ENCODE measurements at regions not wholly inside any gene's neighbourhood (a gene's known extent, or its start where the extent isn't known, plus 50 kb on each side); places are given as distances from the start of the nearest gene placed in this dataset.

DNA sequence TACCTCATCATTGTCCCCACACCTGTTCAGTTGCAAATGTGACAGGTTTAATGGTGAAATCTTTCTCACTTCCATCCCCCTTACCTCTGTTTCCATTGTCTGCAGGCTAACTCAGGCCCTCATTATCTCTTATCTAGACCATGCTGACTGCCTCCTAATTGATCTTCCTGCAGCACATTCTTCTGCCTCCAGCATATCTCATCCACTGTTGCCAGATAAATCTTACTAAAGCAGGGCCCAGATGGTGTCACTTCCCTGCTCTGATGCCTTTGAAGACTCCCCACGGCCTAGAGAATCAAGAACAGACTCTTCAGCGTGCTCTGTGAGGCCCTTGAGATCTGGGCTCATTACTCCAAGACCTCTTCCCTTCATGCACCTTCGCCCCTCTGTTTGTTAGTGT is 230.1 kb downstream of the DUSP10 start:
- no peak overlapping the region for H3K9ac ChIP-seq (ENCODE audit: low read length)

GRCh38 chr1:221514806-221515205 is 227.1 kb downstream of the DUSP10 start:
- Histone ChIP-seq H3F3A (ENCODE audit: insufficient read depth, low read length, poor library complexity, severe bottlenecking) (no peaks in the 10 kb centered on the region), H3K4me2 (ENCODE audit: low read length) (no peak overlapping the region), H4K20me1 (ENCODE audit: insufficient read depth) (no peaks in the 10 kb centered on the region), H3K79me2 (replicated peaks; ENCODE audit: insufficient read depth, low read length) (no peaks in the 10 kb centered on the region), H3K9me3 (ENCODE audit: low read length) (no peaks in the 10 kb centered on the region), H3K27ac (ENCODE audit: low read length) (no peak overlapping the region), H3K9ac (ENCODE audit: low read length) (no peak overlapping the region), H3K4me3 (ENCODE audit: low read length) (no peak overlapping the region), H3K9me2 (ENCODE audit: insufficient read depth, low read length) (no peaks in the 10 kb centered on the region), H3K36me3 (ENCODE audit: insufficient read depth, low read length) (no peaks in the 10 kb centered on the region), H3K27me3 (ENCODE audit: insufficient read depth, low read depth, low read length) (no peaks in the 10 kb centered on the region), H2AFZ (ENCODE audit: low read depth, low read length) (no peak overlapping the region)
- TF ChIP-seq SMC3 (conservative IDR thresholded peaks at IDR 0.05; ENCODE audit: poor library complexity) (no peak), EZH2 (IDR thresholded peaks at IDR 0.05; ENCODE audit: borderline replicate concordance, insufficient read depth, low read length, poor library complexity, severe bottlenecking) (no peak), TAF1 (IDR thresholded peaks at IDR 0.05; ENCODE audit: low read depth) (no peak), CTCF (IDR thresholded peaks at IDR 0.05; ENCODE audit: poor library complexity, severe bottlenecking) (no peak), MXI1 (conservative IDR thresholded peaks at IDR 0.05; ENCODE audit: poor library complexity, severe bottlenecking) (no peak), EP300 (conservative IDR thresholded peaks at IDR 0.05; ENCODE audit: poor library complexity, severe bottlenecking) (no peak)

More for the DNA sequence above, 230.1 kb downstream of the DUSP10 start:
- no peaks in the 10 kb centered on the region for H3K79me2 ChIP-seq (replicated peaks; ENCODE audit: insufficient read depth, low read length)
- H3K36me3 ChIP-seq (ENCODE audit: insufficient read depth, low read length) = no peaks in the 10 kb centered on the region
- TF ChIP-seq MXI1 (conservative IDR thresholded peaks at IDR 0.05; ENCODE audit: poor library complexity, severe bottlenecking) (no peak), EP300 (conservative IDR thresholded peaks at IDR 0.05; ENCODE audit: poor library complexity, severe bottlenecking) (no peak), CTCF (IDR thresholded peaks at IDR 0.05; ENCODE audit: poor library complexity, severe bottlenecking) (no peak)
- H3K9me2 ChIP-seq (ENCODE audit: insufficient read depth, low read length) = no peaks in the 10 kb centered on the region
- no peak overlapping the region for H3K4me2 ChIP-seq (ENCODE audit: low read length)
- H3F3A ChIP-seq (ENCODE audit: insufficient read depth, low read length, poor library complexity, severe bottlenecking) = no peaks in the 10 kb centered on the region
- H4K20me1 ChIP-seq (ENCODE audit: insufficient read depth) = no peaks in the 10 kb centered on the region
- H3K4me3 ChIP-seq (ENCODE audit: low read length) = no peak overlapping the region
- no peaks in the 10 kb centered on the region for H3K9me3 ChIP-seq (ENCODE audit: low read length)
- H2AFZ ChIP-seq (ENCODE audit: low read depth, low read length) = no peak overlapping the region
- no peaks in the 10 kb centered on the region for H3K27me3 ChIP-seq (ENCODE audit: insufficient read depth, low read depth, low read length)
- no peak overlapping the region for H3K27ac ChIP-seq (ENCODE audit: low read length)

DNA sequence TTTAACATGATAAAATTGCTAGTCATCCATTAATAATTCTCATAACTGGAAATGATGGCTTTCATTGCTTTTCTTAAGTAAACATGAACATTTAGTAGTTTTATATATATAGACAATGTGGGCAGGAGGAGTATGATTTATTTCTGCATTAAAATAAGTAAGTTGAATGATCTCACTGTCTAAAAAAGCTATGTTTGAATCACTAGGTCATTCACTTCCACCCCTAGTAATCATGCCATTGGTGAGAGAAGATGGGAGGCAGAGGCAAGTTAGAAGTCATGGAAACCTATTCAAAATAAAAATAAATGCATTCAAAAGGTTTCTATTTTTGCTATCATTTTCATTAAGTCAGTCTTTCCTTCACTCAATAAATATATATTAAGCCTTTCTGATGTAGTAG is 226.4 kb downstream of the DUSP10 start:
- no peaks in the 10 kb centered on the region for H3K36me3 ChIP-seq (ENCODE audit: insufficient read depth, low read length)
- no peaks in the 10 kb centered on the region for H3K9me2 ChIP-seq (ENCODE audit: insufficient read depth, low read length)
- TF ChIP-seq TAF1 (IDR thresholded peaks at IDR 0.05; ENCODE audit: low read depth) (no peak), EZH2 (IDR thresholded peaks at IDR 0.05; ENCODE audit: borderline replicate concordance, insufficient read depth, low read length, poor library complexity, severe bottlenecking) (no peak), RAD21 (conservative IDR thresholded peaks at IDR 0.05) (no peak), MXI1 (conservative IDR thresholded peaks at IDR 0.05; ENCODE audit: poor library complexity, severe bottlenecking) (no peak), CTCF (IDR thresholded peaks at IDR 0.05; ENCODE audit: poor library complexity, severe bottlenecking) (no peak), REST (IDR thresholded peaks at IDR 0.05; ENCODE audit: borderline replicate concordance) (no peak), SMC3 (conservative IDR thresholded peaks at IDR 0.05; ENCODE audit: poor library complexity) (no peak), EP300 (conservative IDR thresholded peaks at IDR 0.05; ENCODE audit: poor library complexity, severe bottlenecking) (no peak), POLR2AphosphoS5 (IDR thresholded peaks at IDR 0.05) (no peak)

More for the DNA sequence above, 226.4 kb downstream of the DUSP10 start:
- H4K20me1 ChIP-seq (ENCODE audit: insufficient read depth) = no peaks in the 10 kb centered on the region
- no peak overlapping the region for H3K4me2 ChIP-seq (ENCODE audit: low read length)
- no peak overlapping the region for H3K27ac ChIP-seq (ENCODE audit: low read length)
- H3K4me3 ChIP-seq (ENCODE audit: low read length) = no peak overlapping the region
- H3K79me2 ChIP-seq (replicated peaks; ENCODE audit: insufficient read depth, low read length) = no peaks in the 10 kb centered on the region
- H3F3A ChIP-seq (ENCODE audit: insufficient read depth, low read length, poor library complexity, severe bottlenecking) = no peaks in the 10 kb centered on the region
- no peaks in the 10 kb centered on the region for H3K27me3 ChIP-seq (ENCODE audit: insufficient read depth, low read depth, low read length)
- no peak overlapping the region for H3K9ac ChIP-seq (ENCODE audit: low read length)
- H3K9me3 ChIP-seq (ENCODE audit: low read length) = no peaks in the 10 kb centered on the region
- H2AFZ ChIP-seq (ENCODE audit: low read depth, low read length) = no peak overlapping the region
